AG08396 (cell line): ENCODE measurements at regions not wholly inside any gene's neighbourhood (a gene's known extent, or its start where the extent isn't known, plus 50 kb on each side); places are given as distances from the start of the nearest gene placed in this dataset.
"Not testable (repeated sequence)": the region's sequence is repeated elsewhere in the genome, so short reads cannot be mapped to it uniquely, and the experiment has no call there.

Experiments used
- DNase-seq: peaks from one replicate; pipeline ENCODE4 v3.0.0; 2012; ENCODE audit warnings: low spot score, mixed read lengths

DNA sequence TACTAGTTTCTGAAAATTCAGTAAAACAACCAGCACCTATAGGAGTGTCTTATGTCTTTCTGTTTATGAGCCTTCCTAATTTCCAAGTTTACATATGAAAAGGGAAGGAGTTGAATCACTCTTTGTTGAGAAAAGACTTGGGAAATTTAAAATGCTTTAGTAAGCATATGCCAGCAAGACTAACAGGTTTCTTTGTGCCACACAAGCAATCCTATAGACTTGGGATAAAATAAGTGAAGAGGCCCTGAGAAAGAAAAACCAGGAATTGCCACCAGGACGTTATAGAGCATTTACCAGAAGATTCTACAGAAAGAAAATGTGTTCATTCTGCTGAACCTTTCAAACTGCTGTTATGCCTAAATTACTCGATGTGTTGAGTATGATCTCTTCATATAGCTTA, 1099.1 kb downstream of the EPHA3 start:
- not testable (repeated sequence) for DNase-seq

DNA sequence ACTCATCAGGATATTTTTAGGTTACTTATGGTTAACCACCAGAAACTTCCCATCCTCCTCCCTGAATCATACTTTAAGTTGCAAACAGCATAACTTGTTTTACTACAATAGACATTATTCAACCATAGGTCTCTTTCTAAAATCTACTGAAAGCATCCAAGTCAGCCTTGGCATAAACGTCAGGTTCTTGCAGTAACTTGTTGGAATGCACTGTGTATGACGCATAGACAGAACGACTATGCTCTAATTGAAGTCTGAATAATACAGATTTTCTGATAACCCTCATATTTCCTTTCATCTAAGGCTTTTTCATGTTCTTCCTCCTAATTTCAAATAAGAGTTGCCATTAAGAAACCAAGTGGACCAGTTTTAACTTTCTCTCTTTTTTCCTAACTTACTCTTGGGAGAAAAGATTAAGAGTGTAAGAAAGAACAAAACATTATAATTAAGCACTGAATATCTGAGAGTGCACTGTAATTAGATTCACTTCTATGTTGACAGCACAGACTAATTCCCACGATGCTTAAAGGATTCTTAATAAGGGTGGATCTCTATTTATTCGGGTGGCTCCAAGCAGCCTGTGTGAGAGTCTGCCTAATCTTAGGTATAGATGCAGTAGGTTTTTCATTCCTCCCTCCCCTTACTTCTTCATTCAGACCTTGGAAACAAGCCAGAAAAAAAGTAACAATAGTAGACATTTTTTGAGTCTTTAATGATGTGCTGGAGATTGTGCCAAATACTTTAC, 1100.1 kb downstream of the EPHA3 start:
- not testable (repeated sequence) for DNase-seq

DNA sequence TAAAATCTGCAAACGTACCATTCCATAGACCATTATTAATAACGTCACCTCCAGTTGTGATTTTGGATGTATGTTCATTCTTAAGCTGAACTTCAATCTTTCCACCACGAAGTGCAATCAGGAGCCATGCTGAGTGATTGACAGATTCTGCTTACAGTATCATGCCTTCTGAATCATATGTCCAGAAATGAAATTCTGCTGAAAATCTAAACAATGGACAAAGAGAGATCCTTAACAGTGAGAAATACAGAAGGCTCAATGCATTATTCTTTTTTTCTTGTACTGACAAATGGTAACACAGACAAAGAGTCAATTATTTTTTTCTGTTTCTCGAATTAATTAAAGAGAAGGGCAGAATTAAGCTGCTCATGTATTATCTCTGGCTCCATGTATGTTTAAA, 1114.5 kb downstream of the EPHA3 start:
- DNase-seq, result no peak

DNA sequence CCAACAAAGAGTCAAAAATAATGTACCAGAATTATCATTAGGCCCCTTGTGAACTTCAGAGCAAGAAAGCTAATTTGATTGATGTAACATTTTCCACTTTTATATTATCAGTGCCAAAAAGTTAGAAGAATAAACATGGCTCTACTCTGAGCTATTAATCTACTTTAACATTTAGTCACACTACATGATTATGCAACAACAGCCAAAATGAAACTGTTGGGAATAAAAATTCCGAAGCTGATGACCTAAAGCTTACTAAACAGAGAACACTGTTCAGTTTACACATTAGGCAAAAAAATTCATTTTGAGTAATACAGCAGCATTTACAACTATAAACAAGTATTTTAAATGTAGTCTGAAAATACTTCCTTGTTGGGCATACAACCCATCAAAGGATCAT, 1134.1 kb downstream of the EPHA3 start:
- no peak for DNase-seq

DNA sequence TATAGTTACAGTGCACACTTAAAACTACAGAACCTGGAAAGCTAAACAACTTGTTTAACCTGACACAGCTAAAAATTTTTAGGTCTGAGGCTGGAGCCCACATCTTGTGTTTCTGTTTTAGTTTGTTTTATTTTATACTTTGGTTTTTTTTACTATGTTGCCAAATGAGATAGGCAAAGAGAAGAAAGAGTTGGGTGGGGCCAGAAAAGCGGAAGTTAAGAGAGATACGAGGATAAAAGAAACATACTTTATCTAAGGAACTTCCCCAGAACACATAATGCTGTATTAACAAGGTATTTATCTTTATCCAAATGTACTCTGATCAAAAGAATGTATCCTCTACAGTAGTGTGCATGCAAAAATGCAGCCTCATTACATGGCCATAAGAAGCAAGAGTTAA, 1145.7 kb downstream of the EPHA3 start:
- DNase-seq, result no peak

DNA sequence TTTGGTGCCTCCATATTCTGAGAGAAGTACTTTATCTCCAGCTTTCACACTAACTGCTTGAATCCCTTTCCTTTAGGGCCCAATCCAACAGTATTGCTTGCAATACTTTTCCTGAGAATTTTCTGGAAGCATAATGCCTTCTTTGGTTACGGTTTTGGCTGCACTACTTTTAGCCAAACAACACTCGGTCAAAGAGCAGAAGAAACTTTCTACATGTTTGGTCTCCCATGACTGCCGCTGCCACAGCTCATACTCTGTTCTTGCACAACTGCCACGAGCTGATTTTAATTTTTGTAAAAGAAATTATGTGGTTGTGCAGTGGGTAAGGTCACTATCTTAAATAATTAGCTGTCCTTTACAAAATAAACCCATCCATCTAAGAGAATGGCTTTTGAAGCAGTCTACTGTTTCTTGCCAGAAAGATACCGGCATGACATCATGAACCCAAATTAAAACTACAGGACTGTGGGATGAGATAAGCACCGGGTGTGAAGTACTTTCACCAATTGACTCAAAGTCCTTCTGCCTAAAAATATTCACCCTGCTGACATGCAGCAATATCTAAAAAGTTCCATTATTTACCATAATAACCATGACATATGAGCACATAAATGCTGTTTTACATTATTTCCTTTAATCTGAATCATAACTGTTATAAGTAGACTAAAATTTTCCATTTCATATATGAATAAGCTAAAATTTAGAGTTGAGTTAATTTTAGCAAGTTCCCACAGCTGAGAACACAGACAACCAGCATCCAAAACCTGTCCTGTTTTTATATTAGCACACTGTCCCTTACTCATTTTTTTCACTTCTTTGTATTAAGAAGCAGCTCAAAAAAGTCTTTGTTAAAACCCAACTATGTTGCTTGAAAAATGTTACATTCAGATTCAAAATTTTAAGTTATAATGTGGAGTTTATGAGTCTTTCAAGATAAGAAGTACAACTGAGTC, 1154.3 kb downstream of the EPHA3 start:
- DNase-seq, result no peak
